Stomach smooth muscle (tissue), 2 donors: ENCODE measurements at regions not wholly inside any gene's neighbourhood (a gene's known extent, or its start where the extent isn't known, plus 50 kb on each side); places are given as distances from the start of the nearest gene placed in this dataset.

Experiments
- H3K27ac ChIP-seq: one replicate; pipeline ENCODE4 v1.7.0; 2013; ENCODE audit warnings: mild to moderate bottlenecking, low read length, inconsistent platforms
- H3K27me3 ChIP-seq, 2 donors: one replicate each; pipeline ENCODE4 v1.7.0; 2013; ENCODE audit warnings: low read length in 2 of 2; ENCODE audit not compliant: insufficient read depth in 2 of 2, control insufficient read depth in 1 of 2
- H3K36me3 ChIP-seq, 2 donors: one replicate each; pipeline ENCODE4 v1.7.0; 2013; ENCODE audit warnings: low read length in 2 of 2; ENCODE audit not compliant: control insufficient read depth in 2 of 2, insufficient read depth in 2 of 2
- H3K4me1 ChIP-seq: one replicate; pipeline ENCODE4 v1.7.0; 2013; ENCODE audit warnings: low read length; ENCODE audit not compliant: control insufficient read depth, insufficient read depth
- H3K4me3 ChIP-seq, 2 donors: one replicate each; pipeline ENCODE4 v1.7.0; 2013; ENCODE audit warnings: low read length in 2 of 2
- H3K9ac ChIP-seq, 2 donors: one replicate each; pipeline ENCODE4 v1.7.0; 2013; ENCODE audit warnings: low read length in 2 of 2, mild to moderate bottlenecking in 1 of 2
- H3K9me3 ChIP-seq, 2 donors: one replicate each; pipeline ENCODE4 v1.7.0; 2013; ENCODE audit warnings: low read length in 2 of 2; ENCODE audit not compliant: control insufficient read depth in 2 of 2
- donor health status: healthy.
- donor health status: Pancreatic carcinoma.

GRCh38 chr3:59446775-59447465 is 397.1 kb upstream of the CFAP20DC start:
- Histone ChIP-seq H3K27ac (no peak overlapping the region), H3K4me1 (no peaks in the 10 kb centered on the region), H3K9ac (no peak overlapping the region), H3K27me3 (no peaks in the 10 kb centered on the region), H3K9me3 (no peaks in the 10 kb centered on the region), H3K36me3 (no peaks in the 10 kb centered on the region), H3K4me3 (no peak overlapping the region)

DNA sequence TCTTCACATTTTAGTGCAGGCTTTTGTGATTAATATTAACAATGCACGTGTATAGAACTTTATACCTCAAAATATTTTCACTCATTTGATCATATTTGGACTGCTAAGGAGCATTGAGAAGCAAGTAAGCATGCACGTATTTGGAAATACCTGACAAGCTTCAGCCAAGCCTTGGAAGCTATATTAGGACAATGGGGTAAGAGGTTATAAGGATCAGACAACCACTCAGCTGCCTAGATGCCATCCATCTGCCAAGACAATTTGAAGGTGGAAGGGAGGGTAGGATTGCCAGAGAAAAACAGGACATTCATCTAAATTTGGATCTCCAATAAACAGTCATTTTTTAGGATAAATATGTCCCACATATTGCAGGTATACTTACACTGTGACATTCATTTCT is 394.9 kb upstream of the CFAP20DC start:
- Histone ChIP-seq H3K4me3 (no peak overlapping the region), H3K9me3 (no peaks in the 10 kb centered on the region), H3K27ac (no peak overlapping the region), H3K4me1 (no peaks in the 10 kb centered on the region), H3K36me3 (no peaks in the 10 kb centered on the region), H3K9ac (no peak overlapping the region), H3K27me3 (no peaks in the 10 kb centered on the region)

DNA sequence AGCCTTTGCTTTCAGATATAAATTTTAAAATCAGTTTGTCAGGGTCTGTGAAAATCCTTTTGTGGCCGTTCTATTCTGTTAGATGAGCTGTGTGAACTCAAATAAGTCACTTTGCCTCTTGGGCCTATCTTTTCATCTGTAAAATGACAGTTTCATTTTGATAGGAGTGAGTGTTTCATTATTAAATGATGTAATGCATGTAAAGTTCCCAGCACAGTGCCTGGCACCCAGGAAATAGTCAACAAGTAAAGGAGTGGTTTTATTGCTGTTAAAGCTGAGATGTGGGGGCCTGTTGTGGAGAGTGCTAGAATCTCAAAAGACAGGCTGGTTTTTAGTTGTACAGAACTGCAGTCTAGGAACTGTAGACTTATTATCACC is 394.5 kb upstream of the CFAP20DC start:
- Histone ChIP-seq H3K27me3 (no peaks in the 10 kb centered on the region), H3K36me3 (no peaks in the 10 kb centered on the region), H3K9me3 (no peaks in the 10 kb centered on the region), H3K9ac (no peak overlapping the region), H3K4me1 (no peaks in the 10 kb centered on the region), H3K4me3 (no peak overlapping the region), H3K27ac (no peak overlapping the region)

- Histone ChIP-seq H3K4me1 (no peaks in the 10 kb centered on the region), H3K9ac (no peak overlapping the region), H3K9me3 (no peaks in the 10 kb centered on the region), H3K27ac (no peak overlapping the region), H3K4me3 (no peak overlapping the region), H3K36me3 (no peaks in the 10 kb centered on the region), H3K27me3 (no peaks in the 10 kb centered on the region)
These were observed 393.9 kb upstream of the CFAP20DC start for GRCh38 chr3:59443618-59444293.

DNA sequence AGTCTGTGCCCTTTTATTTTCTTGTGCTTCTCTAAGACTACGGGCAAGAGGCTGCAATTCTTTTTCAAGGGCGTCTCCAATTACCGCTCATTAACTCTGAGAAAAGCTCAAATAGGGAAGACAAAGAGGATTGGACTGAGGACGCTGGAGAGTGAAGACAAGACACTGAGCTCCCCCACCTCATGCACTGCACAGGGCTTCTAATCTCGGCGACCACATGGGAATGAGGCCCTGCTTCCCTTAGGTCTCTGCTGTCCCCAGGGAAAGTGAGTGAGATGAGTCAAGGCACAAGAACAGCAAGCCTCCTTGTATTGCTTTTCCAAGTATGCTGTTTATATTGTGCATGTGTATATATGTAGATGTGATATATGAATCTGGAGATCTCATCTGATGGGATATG is 392.2 kb upstream of the CFAP20DC start:
- Histone ChIP-seq H3K27me3 (no peaks in the 10 kb centered on the region), H3K27ac (no peak overlapping the region), H3K4me3 (no peak overlapping the region), H3K36me3 (no peaks in the 10 kb centered on the region), H3K9ac (no peak overlapping the region), H3K9me3 (no peaks in the 10 kb centered on the region), H3K4me1 (no peaks in the 10 kb centered on the region)

GRCh38 chr3:59440285-59441028 is 390.6 kb upstream of the CFAP20DC start:
- Histone ChIP-seq H3K27me3 (no peaks in the 10 kb centered on the region), H3K9me3 (no peaks in the 10 kb centered on the region), H3K4me3 (no peak overlapping the region), H3K36me3 (no peaks in the 10 kb centered on the region), H3K27ac (no peak overlapping the region), H3K9ac (no peak overlapping the region), H3K4me1 (no peaks in the 10 kb centered on the region)

DNA sequence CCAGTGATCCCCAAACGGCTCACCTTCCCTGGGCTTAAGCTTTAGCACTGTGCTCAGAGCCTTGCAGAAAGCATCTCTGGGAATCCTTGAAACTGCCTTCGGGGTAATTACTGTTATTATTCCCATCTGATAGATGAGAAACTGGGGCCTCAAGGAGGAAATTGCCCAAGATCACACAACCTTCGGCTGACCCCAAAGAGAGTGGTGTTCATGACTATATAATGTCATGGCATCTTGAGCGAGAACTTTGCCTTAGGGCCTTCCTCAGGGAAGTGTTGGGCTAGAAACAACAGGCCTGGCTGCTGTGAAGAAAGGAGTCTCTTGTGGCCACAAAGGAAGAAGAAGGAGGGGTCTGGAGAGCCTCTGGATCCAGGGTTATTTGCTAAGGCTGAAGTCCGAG is 388.7 kb upstream of the CFAP20DC start:
- Histone ChIP-seq H3K36me3 (no peaks in the 10 kb centered on the region), H3K27me3 (no peaks in the 10 kb centered on the region), H3K4me3 (no peak overlapping the region), H3K9me3 (no peaks in the 10 kb centered on the region), H3K9ac (no peak overlapping the region), H3K4me1 (no peaks in the 10 kb centered on the region), H3K27ac (no peak overlapping the region)

DNA sequence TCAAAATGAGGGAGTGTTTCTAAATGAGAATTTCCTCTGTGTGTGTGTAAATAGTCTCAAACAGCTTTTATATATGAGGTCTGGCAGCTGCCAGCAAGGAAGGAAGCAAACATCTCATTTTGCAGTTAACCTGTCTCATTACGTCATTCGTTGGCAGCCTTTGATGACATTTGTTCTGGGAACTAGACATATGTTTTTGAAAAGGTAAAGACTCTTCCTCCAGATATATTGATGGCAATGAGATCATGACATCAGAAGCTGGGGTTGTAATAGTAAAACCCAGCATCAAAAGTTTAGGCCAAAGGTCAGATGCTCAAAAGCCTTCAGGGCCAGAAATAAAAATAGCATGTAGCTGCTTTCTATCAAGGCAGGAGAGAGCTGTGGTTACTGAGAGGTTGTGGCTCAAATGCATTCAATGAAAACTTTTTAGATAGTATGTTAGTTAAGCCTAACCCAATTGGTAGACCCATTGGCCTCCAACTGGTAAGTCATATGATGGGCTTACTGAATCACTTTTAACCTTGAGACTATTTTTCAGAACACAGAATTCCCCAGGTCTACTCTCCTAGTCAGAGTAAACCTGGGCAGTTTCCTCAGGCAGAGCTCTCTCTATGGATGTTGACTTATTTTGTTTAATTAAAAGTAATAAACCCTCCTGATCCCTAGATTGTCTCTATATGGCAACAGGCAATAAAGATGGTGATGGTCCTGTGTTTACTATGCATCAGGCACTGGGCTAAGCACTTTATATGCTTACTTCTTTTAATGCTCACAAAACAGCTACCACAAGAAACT is 386.5 kb upstream of the CFAP20DC start:
- Histone ChIP-seq H3K4me3 (no peak overlapping the region), H3K36me3 (no peaks in the 10 kb centered on the region), H3K9ac (no peak overlapping the region), H3K9me3 (no peaks in the 10 kb centered on the region), H3K4me1 (no peaks in the 10 kb centered on the region), H3K27me3 (no peaks in the 10 kb centered on the region), H3K27ac (no peak overlapping the region)

DNA sequence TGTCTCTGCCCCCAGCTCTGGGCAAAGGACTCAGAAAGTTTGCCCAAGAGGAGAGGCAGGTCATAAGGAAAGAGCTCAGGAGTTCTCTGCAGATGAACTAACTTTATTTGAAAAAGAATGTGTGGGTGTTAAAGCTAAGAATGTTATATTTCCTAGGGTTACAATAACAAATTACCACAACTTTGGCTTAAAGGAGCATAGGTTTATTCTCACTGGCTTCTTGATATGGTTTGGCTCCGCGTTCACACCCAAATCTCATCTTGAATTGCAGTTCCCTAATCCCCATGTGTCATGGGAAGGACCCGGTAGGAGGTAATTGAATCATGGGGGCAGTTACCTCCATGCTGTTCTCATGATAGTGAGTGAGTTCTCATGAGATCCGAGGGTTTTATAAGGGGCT is 383.7 kb upstream of the CFAP20DC start:
- Histone ChIP-seq H3K9ac (no peak overlapping the region), H3K4me3 (no peak overlapping the region), H3K27me3 (no peaks in the 10 kb centered on the region), H3K4me1 (no peaks in the 10 kb centered on the region), H3K36me3 (no peaks in the 10 kb centered on the region), H3K27ac (no peak overlapping the region), H3K9me3 (no peaks in the 10 kb centered on the region)

GRCh38 chr3:59432665-59433064 is 382.8 kb upstream of the CFAP20DC start:
- Histone ChIP-seq H3K27ac (no peak overlapping the region), H3K27me3 (no peaks in the 10 kb centered on the region), H3K36me3 (no peaks in the 10 kb centered on the region), H3K9ac (no peak overlapping the region), H3K4me3 (no peak overlapping the region), H3K9me3 (no peaks in the 10 kb centered on the region), H3K4me1 (no peaks in the 10 kb centered on the region)
